GM19043 (cell line): ENCODE measurements at regions not wholly inside any gene's neighbourhood (a gene's known extent, or its start where the extent isn't known, plus 50 kb on each side); places are given as distances from the start of the nearest gene placed in this dataset.

ENCODE experiments used
- ATAC-seq: cut with Tn5 transposase; IDR thresholded peaks from one replicate; pipeline ENCODE4 v1.9.1; 2021; ENCODE audit warnings: low read depth; ENCODE audit not compliant: unreplicated experiment

DNA sequence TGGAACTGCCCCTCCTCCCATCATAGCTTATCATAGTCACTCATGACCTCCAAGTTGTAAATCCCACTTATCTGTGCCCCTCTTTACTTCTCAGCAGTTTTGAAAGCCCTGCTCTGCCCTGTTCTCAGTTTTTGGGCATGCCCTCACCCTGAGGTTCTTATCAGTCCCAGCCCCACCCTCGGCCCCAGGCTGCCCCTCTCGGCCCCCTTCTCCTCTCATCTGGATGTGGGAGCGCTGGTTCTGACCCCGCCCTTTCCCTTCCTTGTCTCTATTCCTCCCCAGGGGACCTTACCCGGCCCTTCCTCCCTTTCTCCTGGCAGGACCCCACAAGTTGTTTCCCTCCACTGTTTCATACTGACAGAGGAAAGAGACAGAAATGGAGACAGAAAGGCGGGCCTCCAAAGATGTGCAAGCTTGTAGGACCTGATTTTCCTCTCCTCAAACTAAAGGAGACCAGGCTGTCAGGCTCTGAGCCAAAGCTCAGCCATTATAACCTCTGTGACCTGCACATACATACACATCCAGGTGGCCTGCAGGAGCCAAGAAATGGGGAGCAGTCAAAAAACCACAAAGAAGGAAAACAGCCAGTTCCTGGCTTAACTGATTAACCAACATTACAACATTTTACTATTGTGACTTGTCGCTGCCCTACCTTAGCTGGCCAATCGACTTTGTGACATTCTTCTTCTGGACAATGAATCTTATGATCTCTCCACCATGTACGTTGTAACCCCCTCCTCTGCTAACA is 171.0 kb upstream of the HS6ST1 start:
- ATAC-seq: no peak

GRCh38 chr2:128490321-128490720 is 171.7 kb upstream of the HS6ST1 start:
- no peak for ATAC-seq

DNA sequence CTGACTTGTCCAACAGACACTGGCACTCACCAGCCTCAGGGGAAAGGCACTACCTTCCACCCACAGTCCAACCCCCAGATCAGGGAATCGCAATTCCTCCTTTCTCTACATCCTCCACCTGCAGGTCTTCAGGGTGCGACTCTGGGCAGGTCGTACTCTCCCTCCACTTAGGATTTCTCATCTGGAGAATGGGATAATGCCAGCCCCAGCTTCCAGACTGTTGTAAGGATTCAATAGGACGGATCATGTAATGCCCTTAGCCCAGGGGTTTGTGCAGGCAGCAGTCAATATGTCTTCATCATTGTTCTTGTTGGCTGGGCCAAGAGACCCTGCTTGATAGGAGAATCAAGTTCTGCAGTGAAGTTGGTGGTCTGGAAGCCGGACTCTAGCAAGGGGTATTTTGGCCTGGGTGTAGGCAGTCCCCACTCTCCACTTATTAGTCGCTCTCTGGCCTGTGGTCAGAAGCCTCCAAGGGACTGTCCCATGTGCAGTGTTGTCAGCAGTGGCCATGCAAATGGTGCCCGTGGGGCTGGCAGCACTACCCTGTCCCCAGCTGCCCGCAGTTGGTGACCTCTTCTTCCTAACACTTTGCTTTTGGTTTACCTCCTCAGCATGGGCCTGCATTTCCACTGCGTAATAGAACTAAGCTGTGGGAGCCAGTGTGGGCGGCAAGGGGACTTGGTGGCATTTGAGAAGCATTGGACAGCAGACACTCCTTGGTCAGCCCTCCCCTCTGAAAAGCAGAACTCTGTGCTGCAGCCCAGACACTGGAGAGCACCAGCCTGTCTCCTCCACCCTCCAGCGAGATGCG is 172.4 kb upstream of the HS6ST1 start:
- no peak for ATAC-seq

DNA sequence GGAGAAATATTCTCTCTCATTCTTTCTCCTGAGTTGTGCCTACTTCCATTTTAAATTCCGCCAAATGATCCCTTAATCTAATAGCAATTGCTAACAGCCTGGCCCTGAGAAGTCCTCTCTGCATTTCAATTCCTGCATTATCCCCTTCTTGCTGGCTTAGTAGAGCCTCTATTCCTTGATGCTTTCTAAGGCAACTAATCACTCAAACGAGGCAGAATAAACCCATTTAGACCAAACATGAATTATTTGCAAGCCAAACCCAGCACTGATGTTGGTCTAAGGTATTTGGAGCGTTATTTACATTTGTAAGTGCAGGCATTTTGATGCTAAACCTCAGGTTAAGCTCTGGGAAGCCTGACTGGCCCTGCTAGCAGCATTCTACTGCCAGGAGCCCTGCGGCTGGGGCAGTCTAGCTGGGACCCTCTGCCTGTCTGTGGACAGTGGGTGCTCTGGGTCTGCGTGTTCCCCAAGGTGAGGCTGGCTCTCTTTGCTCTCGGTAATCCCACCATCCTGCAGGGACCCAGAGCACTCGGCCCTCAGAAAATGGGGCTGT is 173.1 kb upstream of the HS6ST1 start:
- no peak for ATAC-seq

GRCh38 chr2:128492966-128493811 is 174.5 kb upstream of the HS6ST1 start:
- no peak for ATAC-seq

GRCh38 chr2:128493880-128494279 is 175.2 kb upstream of the HS6ST1 start:
- ATAC-seq: no peak

DNA sequence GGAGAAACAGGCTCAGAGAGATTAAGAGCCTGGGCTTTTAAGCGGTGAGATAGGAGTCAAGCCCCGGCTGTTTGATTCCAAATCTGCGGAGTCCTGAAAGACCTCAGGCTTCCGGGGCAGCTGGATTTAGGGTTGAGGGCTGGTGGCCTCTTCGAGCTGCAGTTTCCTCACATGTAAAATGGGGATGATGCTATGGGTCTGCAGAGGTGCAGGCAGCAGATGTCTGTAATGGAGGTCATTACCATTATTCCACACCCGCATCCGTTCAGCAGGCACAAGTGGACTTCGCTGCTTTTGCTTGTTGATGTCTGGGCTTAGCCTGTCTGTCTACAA is 175.6 kb upstream of the HS6ST1 start:
- no peak for ATAC-seq

DNA sequence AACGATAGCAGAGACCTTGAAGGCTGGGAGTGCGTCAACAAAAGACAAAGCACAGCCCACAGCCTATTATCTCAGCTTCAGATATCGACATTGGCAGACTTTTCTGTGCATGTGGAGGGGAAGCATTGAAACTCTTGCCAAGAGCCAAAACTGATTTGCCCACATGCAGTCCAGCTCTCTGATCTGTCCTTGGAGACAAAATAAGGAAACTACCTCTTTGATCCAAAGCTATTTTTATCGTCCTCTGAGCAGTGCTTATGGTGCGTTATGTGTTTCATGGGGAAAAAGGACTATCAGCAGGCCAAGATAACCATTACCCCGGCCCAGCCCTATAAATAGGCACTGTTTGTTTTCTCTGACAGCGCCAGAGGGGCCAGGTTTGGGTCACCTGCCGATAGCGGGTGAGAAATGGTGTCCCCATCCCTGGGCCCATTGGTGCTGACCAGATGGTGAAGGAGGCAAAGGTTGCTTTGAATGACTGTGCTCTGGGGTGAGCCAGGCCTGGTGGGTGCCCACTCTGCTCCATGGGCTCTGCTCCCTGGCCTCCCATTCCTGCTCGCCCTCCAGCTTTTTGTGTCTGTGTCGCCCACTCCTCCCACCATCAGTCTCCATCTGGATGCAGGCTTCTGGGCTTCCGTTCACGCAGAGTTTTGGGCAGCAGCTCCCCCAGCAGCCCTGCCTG is 176.1 kb upstream of the HS6ST1 start:
- ATAC-seq: no peak

DNA sequence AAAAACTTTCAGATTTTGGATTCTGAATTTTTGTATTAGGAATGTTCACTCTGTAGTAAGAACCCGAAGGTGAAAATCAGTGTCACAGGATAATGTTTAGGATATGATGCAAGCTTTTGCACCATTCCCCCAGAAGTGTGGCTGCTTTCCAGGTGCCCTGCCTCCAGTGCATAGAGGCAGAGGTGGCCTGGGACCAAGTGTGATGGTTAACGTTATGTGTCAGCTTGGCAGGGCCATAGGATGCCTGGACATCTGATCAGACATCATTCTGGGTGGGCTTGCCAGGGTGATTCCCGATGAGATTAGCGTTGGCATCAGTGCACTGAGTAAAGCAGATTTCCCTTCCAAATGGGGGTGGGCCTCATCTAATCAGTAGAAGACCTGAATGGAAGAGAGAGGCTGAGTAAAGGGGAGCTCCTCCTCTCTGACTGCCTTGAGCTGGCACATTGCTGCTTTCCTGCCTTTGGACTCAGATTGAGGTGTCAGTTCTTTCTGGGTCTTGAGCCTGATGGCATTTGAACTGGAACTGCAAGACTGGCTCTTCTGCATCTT is 177.4 kb upstream of the HS6ST1 start:
- ATAC-seq: no peak

DNA sequence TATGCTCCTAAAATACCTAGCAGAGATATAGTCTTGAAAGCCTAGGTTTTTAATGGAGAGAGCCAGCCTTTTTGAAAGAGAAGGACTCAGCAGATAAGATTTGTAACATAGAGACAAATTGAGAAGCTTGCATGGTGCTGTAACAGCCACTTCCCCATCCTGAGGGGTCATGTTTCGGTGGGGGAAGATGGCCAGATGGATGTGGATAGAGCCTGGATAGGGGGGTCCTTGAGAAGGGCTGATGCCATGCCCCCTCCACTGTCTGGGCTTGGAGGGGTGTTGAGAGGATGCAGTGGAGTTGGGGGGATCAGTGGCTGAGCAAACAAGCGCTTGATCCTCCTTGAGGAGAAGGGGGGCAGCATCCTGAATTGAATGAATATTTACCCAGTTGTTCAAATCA is 178.0 kb upstream of the HS6ST1 start:
- no peak for ATAC-seq

DNA sequence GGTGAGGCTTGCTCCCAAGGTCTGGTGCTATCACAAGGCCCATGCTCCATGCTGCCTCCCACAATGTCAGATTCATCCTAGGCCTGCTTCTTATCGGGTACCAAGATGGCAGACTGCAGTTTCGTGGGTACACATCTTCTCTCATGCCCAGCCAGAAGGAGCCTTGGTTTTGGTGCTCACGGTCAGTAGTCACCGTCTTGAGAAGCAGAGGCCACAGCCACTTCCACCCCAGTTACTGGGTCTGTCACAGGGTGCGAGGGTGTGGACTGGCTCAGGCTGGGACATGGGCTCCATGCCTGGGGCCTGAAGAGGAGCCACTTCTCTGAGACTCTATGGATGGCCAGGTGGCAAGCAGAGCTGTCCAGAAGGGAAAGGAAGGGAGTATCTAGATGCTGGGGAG is 178.8 kb upstream of the HS6ST1 start:
- ATAC-seq: no peak

- no peak for ATAC-seq
Observed at GRCh38 chr2:128498086-128498485, 179.4 kb upstream of the HS6ST1 start.

GRCh38 chr2:128498589-128498988 is 179.9 kb upstream of the HS6ST1 start:
- ATAC-seq: no peak

DNA sequence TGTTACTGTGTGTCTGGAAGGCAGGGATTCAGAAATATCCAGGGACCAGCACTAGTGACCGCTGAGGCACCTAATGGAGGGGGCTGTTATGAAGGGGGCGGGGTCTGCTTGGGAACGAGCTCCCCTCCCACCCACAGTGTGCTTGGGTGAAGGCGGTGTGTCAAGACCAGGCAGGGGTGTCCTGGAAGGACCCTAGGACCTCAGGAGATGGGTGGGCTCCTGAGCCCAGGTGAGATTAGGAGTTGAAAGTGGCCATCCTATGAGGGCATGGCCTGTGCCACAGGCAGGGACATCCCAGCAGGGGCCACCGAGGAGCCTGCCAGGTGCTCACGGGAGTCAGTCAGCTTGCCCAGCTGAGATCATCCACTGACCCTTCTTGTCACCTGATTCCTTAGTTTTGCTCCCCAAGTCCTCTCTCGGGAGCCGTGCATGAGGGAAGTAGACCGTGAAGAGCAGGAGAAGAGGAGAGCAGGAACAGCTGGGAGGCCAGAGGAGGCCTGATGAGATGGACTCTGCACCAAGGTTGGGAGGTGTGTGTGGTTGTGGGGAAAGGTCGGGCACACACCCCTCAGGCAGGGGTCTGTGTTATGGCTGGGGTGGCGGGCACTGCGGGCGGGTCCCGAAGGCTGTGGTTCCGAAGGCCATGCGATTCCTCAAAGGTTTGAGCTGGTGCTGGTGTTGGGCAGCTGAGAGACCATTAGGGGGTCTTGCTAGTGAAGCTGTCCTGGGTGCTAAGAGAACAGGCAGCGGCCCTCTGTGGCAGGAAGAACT is 180.9 kb upstream of the HS6ST1 start:
- no peak for ATAC-seq

DNA sequence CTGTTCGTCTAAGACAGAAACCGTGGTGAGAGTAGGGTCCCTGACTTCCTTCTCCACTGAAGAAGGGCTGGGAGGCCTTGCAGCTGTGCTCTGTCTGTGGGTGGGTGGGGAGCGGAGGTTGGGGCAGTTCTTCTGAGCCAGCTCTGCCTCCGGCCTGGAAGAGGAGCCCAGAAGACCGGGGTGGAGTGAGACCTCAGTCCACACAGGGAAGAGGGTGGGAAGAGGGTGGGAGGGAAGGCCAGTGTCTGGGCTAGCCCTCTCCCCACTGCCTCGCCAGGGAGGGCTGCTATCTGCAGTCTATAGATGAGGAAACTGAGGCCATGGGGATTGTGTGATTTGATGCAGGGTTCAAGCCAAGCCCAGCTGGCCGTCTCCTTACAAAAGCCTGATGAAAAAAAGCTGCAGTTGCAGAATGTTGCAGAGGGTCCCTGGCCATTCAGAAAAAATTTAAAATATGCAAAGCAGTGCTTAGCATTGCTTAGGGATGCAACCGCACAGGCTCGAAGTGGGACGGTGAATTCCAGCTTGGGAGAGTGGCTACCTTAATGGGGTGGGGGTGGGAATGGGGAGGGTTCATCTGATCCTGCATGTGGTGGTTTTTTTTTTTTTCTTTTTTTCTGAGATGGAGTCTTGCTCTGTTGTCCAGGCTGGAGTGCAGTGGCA is 181.6 kb upstream of the HS6ST1 start:
- no peak for ATAC-seq

DNA sequence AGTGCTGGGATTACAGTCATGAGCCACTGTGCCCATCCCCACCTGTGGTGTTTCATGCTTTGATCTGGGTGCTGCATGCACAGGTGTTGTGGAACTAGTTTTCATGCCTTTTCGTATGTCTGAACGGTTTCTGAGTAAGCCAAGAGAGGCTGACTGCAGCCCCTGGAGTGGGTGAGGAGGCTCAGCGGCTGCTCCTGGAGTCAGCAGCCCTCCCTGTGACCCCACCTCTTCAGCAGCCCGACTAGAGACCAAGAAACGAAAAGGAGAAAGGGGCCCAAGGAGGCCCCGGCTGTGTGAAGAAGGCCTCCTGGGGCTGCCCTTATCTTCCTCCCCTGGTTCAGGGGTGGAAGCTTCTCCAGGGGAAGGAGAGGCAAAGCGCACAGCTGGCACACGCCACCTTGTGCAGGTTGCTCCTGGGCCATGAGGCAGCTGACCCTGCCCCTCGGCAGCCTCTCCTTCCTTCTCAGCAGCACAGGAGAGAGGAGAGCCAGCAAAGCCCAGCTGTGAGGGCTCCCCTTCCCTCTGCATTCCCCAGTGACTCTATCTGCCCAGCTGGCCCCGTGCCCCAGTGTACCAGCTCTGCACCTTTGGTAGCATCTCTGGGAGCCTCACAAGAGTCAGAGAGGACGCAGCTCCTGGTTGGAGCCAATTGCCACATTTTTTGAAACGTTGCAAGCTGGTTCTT is 182.5 kb upstream of the HS6ST1 start:
- ATAC-seq: no peak

GRCh38 chr2:128501700-128502099 is 183.0 kb upstream of the HS6ST1 start:
- ATAC-seq: no peak

DNA sequence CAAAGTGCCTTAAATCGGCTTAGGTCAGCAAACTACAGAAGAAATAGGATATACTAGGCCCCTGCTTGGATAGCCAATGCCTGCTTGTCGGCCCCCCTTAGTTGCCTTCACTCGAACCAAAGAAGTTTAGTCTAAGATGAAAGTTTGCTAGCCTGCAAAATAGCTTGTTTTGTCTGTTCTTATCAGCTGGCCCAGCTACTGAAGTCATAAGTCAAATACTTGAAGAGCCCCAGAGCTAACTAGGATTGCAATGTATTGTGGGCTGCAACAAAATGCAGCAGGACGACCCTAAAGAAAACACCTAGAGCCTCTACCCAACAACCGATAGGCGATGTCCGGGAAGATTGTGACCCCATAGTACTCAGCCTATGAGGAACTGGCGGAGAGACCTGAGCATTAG is 183.5 kb upstream of the HS6ST1 start:
- ATAC-seq: no peak
